ENCODE measurements at regions not wholly inside any gene's neighbourhood (a gene's known extent, or its start where the extent isn't known, plus 50 kb on each side); places are given as distances from the start of the nearest gene placed in this dataset.
"Not testable (repeated sequence)": the region's sequence is repeated elsewhere in the genome, so short reads cannot be mapped to it uniquely, and the experiment has no call there.

GRCh38 chr4:123671636-123672404, 275.2 kb downstream of the SPRY1 start:
- Mint-ChIP-seq H3K9me3 (no peaks in the 10 kb centered on the region), H3K4me3 (ENCODE audit: low read depth) (no peak overlapping the region), H3K27me3 (ENCODE audit: low read depth) (peaks cover 72% of the 10 kb centered on the region), H3K36me3 (ENCODE audit: low read depth) (no peaks in the 10 kb centered on the region), H3K27ac (no peak overlapping the region), H3K4me1 (ENCODE audit: low read depth) (peaks cover 29% of the 10 kb centered on the region)
- DNase-seq (ENCODE audit: low spot score), result no peak
- intact Hi-C loops (cut with micrococcal nuclease), result loop anchor here (1.0 to 5.0 kb wide), 8 partner anchors 32 to 1165 kb away; partner anchors contain the start of gene SPRY1

- no peak overlapping the region for H3K27ac Mint-ChIP-seq
- peaks cover 29% of the 10 kb centered on the region for H3K4me1 Mint-ChIP-seq (ENCODE audit: low read depth)
- H3K4me3 Mint-ChIP-seq (ENCODE audit: low read depth), result no peak overlapping the region
- H3K27me3 Mint-ChIP-seq (ENCODE audit: low read depth), result peaks cover 69% of the 10 kb centered on the region
- no peaks in the 10 kb centered on the region for H3K9me3 Mint-ChIP-seq
- no peaks in the 10 kb centered on the region for H3K36me3 Mint-ChIP-seq (ENCODE audit: low read depth)
- no peak for DNase-seq (ENCODE audit: low spot score)
- intact Hi-C loops (cut with micrococcal nuclease), result loop anchor here (1.0 to 5.0 kb wide), 8 partner anchors 33 to 1166 kb away; partner anchors contain the start of gene SPRY1
These were observed 276.4 kb downstream of the SPRY1 start for GRCh38 chr4:123672987-123673386.

GRCh38 chr4:123673971-123674370, 277.4 kb downstream of the SPRY1 start:
- Mint-ChIP-seq H3K4me3 (ENCODE audit: low read depth) (no peak overlapping the region), H3K27ac (no peak overlapping the region), H3K9me3 (no peaks in the 10 kb centered on the region), H3K27me3 (ENCODE audit: low read depth) (peaks cover 68% of the 10 kb centered on the region), H3K4me1 (ENCODE audit: low read depth) (peaks cover 29% of the 10 kb centered on the region), H3K36me3 (ENCODE audit: low read depth) (no peaks in the 10 kb centered on the region)
- intact Hi-C loops (cut with micrococcal nuclease), result loop anchor here (2.0 to 5.0 kb wide), 4 partner anchors 77 to 1167 kb away; no protein-coding TSS in a partner anchor
- no peak for DNase-seq (ENCODE audit: low spot score)

- Mint-ChIP-seq H3K4me3 (ENCODE audit: low read depth) (no peak overlapping the region), H3K27ac (no peak overlapping the region), H3K27me3 (ENCODE audit: low read depth) (peaks cover 69% of the 10 kb centered on the region), H3K36me3 (ENCODE audit: low read depth) (no peaks in the 10 kb centered on the region), H3K4me1 (ENCODE audit: low read depth) (peaks cover 27% of the 10 kb centered on the region), H3K9me3 (no peaks in the 10 kb centered on the region)
- intact Hi-C loops (cut with micrococcal nuclease), result loop anchor here (5.0 kb wide), 2 partner anchors 573 to 1168 kb away; no protein-coding TSS in a partner anchor
- no peak for DNase-seq (ENCODE audit: low spot score)
These were observed 278.3 kb downstream of the SPRY1 start for GRCh38 chr4:123674762-123675465.

GRCh38 chr4:123675567-123675966, 279.0 kb downstream of the SPRY1 start:
- Mint-ChIP-seq H3K36me3 (ENCODE audit: low read depth) (no peaks in the 10 kb centered on the region), H3K27ac (no peak overlapping the region), H3K27me3 (ENCODE audit: low read depth) (peaks cover 66% of the 10 kb centered on the region), H3K4me3 (ENCODE audit: low read depth) (no peak overlapping the region), H3K9me3 (no peaks in the 10 kb centered on the region), H3K4me1 (ENCODE audit: low read depth) (peaks cover 27% of the 10 kb centered on the region)
- intact Hi-C loops (cut with micrococcal nuclease), result no loop called here
- DNase-seq (ENCODE audit: low spot score), result no peak

- intact Hi-C loops (cut with micrococcal nuclease), result no loop called here
- no peaks in the 10 kb centered on the region for H3K36me3 Mint-ChIP-seq (ENCODE audit: low read depth)
- H3K4me1 Mint-ChIP-seq (ENCODE audit: low read depth), result peaks cover 24% of the 10 kb centered on the region
- H3K9me3 Mint-ChIP-seq, result no peaks in the 10 kb centered on the region
- H3K4me3 Mint-ChIP-seq (ENCODE audit: low read depth), result no peak overlapping the region
- peaks cover 62% of the 10 kb centered on the region for H3K27me3 Mint-ChIP-seq (ENCODE audit: low read depth)
- DNase-seq (ENCODE audit: low spot score), result no peak
- H3K27ac Mint-ChIP-seq, result no peak overlapping the region
These were observed 279.7 kb downstream of the SPRY1 start for GRCh38 chr4:123676071-123676889.

- Mint-ChIP-seq H3K27me3 (ENCODE audit: low read depth) (peaks cover 59% of the 10 kb centered on the region), H3K4me1 (ENCODE audit: low read depth) (peaks cover 20% of the 10 kb centered on the region), H3K9me3 (no peaks in the 10 kb centered on the region), H3K4me3 (ENCODE audit: low read depth) (no peak overlapping the region), H3K36me3 (ENCODE audit: low read depth) (no peaks in the 10 kb centered on the region), H3K27ac (no peak overlapping the region)
- intact Hi-C loops (cut with micrococcal nuclease), result no loop called here
- DNase-seq (ENCODE audit: low spot score), result no peak
These were observed 280.3 kb downstream of the SPRY1 start for GRCh38 chr4:123676890-123677229.

GRCh38 chr4:123682931-123683330, 286.3 kb downstream of the SPRY1 start:
- H3K4me1 Mint-ChIP-seq (ENCODE audit: low read depth), result no peaks in the 10 kb centered on the region
- H3K36me3 Mint-ChIP-seq (ENCODE audit: low read depth), result no peaks in the 10 kb centered on the region
- intact Hi-C loops (cut with micrococcal nuclease), result no loop called here
- H3K27me3 Mint-ChIP-seq (ENCODE audit: low read depth), result peaks cover 16% of the 10 kb centered on the region
- DNase-seq (ENCODE audit: low spot score), result no peak
- no peak overlapping the region for H3K4me3 Mint-ChIP-seq (ENCODE audit: low read depth)
- H3K27ac Mint-ChIP-seq, result no peak overlapping the region
- no peaks in the 10 kb centered on the region for H3K9me3 Mint-ChIP-seq

GRCh38 chr4:123684937-123685336, 288.3 kb downstream of the SPRY1 start:
- H3K9me3 Mint-ChIP-seq; DNase-seq (ENCODE audit: low spot score); H3K36me3 Mint-ChIP-seq (ENCODE audit: low read depth); H3K4me3 Mint-ChIP-seq (ENCODE audit: low read depth); H3K27ac Mint-ChIP-seq; intact Hi-C loops (cut with micrococcal nuclease); H3K4me1 Mint-ChIP-seq (ENCODE audit: low read depth); H3K27me3 Mint-ChIP-seq (ENCODE audit: low read depth): not testable (repeated sequence)

GRCh38 chr4:123695531-123695930, 298.9 kb downstream of the SPRY1 start:
- intact Hi-C loops (cut with micrococcal nuclease); H3K4me1 Mint-ChIP-seq (ENCODE audit: low read depth); H3K4me3 Mint-ChIP-seq (ENCODE audit: low read depth); H3K36me3 Mint-ChIP-seq (ENCODE audit: low read depth); H3K9me3 Mint-ChIP-seq; DNase-seq (ENCODE audit: low spot score); H3K27me3 Mint-ChIP-seq (ENCODE audit: low read depth); H3K27ac Mint-ChIP-seq: not testable (repeated sequence)

GRCh38 chr4:123696687-123697086, 300.1 kb downstream of the SPRY1 start:
- no peak overlapping the region for H3K4me3 Mint-ChIP-seq (ENCODE audit: low read depth)
- H3K27me3 Mint-ChIP-seq (ENCODE audit: low read depth), result peaks cover 7% of the 10 kb centered on the region
- no peak for DNase-seq (ENCODE audit: low spot score)
- no peaks in the 10 kb centered on the region for H3K9me3 Mint-ChIP-seq
- H3K36me3 Mint-ChIP-seq (ENCODE audit: low read depth), result no peaks in the 10 kb centered on the region
- intact Hi-C loops (cut with micrococcal nuclease), result no loop called here
- no peak overlapping the region for H3K27ac Mint-ChIP-seq
- H3K4me1 Mint-ChIP-seq (ENCODE audit: low read depth), result no peaks in the 10 kb centered on the region

GRCh38 chr4:123698556-123698955, 302.0 kb downstream of the SPRY1 start:
- H3K9me3 Mint-ChIP-seq, result no peaks in the 10 kb centered on the region
- peaks cover 9% of the 10 kb centered on the region for H3K27me3 Mint-ChIP-seq (ENCODE audit: low read depth)
- no peak for DNase-seq (ENCODE audit: low spot score)
- intact Hi-C loops (cut with micrococcal nuclease), result no loop called here
- no peaks in the 10 kb centered on the region for H3K36me3 Mint-ChIP-seq (ENCODE audit: low read depth)
- H3K4me1 Mint-ChIP-seq (ENCODE audit: low read depth), result no peaks in the 10 kb centered on the region
- no peak overlapping the region for H3K27ac Mint-ChIP-seq
- H3K4me3 Mint-ChIP-seq (ENCODE audit: low read depth), result no peak overlapping the region

Measured in activated T-helper 2 cell treated with anti-CD3 and anti-CD28 coated beads, Interferon-gamma antibody, Interleukin-2, Interleukin-4, amounts not matched to agents 10 μg/mL and 5 μg/mL and 100 μg/mL, durations not matched to agents 14 hours and 24 hours and 36 hours (primary cell).